HPDE6-E6E7 (cell line): ENCODE measurements at regions not wholly inside any gene's neighbourhood (a gene's known extent, or its start where the extent isn't known, plus 50 kb on each side); places are given as distances from the start of the nearest gene placed in this dataset.

Experiments used
- DNase-seq: peaks from one replicate; pipeline ENCODE4 v3.0.0; 2011; ENCODE audit warnings: missing footprints; ENCODE audit errors: extremely low spot score

DNA sequence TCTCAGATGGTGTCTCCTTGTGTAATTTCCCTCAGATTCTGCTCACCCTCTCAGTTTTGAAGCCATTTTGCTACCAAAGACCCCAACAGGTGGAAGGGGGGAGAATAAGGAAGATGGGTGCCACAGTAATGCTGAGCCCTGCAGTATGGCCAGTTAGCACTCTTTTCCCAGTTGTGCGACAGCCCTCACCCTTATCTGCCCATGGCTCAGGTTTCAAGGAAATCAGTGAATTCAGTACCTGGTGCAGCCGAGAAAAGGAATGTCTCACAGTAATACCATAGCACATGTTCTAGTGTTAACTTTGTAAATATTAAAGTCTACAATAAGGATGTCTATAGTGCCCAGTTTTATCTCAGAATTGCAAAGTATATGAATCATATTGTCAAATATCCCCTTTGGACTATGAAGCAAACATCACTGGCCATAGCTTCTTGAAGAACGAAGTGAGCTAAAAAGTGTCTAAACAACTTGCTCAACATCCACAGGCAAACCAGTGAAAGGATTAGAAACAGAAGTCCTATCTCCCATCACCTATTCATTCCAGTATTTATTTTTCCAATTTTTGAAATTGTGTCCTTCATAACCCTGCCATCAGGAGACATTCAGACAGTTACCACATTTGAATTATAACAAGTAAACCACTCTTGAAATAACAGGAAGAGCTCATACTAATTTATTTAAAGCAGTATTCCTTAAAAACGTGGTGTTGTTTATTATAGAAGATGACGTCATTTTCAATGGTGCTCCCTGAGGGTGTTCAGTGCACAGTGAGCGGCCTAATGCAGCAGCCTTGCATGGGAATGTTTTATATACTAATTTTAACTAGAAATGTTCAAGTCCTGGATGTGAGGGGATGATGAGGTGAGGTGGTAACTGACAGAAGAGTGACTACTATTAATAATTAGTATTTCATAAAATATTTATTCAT is 366.2 kb downstream of the TFAP2A start:
- DNase-seq, result no peak

DNA sequence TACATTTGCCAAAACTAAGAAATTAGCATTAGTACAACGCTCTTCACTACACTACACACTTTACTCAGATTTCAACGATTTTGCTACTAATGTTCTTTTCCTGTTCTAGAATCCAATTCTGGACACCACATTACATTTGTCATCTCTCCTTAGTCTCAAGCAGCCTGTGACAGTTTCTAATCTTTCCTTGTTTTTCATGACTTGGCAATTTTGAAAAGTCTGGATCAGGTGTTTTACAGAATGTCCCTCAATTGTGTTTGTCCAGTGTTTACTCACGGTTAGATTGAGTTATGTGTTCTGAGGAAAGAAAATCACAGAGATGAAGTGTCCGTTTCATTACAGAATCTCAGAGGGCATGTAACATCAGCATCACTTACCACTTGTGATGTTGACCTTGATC is 372.6 kb downstream of the TFAP2A start:
- no peak for DNase-seq

DNA sequence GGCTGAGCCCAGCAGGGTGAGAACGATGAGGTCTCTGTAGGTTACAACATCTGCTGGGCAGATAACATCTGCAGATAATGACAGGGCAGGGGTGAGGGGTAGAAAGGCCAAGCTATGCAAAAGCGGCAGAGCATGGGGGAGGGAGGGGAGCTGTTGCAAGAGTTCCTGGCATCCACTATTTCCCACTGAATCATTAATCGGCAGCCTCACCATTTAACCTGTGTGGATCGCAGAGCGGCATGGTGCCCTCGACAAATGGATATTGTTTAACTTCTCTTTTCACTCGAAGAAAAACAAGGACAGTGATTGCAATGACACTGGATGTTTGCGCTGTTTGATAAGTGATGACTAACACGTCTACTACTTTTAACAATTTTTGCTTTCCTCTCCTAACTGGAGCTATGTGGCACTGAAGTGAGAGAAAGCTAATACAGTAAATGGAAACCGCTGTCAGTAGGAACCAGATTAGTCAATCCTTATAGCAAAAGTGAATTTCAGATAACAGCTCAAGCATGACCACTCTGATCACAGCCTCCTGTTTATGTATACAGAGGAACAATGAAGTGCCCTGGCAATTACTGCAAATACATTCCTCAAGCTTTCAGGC is 381.5 kb downstream of the TFAP2A start:
- DNase-seq, result no peak

DNA sequence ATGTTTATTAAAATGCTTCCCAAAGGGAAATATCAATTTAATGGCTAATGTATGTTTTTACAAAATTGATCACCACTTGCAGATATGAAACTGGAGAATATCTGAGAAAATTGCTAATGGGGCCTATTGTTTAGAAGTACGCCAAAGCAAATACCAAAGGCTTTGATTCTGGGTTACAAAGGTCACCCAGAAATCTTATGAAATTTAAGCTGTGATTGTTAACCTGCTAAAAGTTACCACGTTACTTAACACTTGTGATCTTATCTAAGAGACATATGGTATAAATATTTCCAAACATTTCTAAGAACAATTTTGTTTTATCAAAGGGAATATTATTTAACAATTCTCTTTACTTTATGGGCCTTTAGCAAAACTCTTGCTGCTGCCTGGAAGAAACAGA is 383.3 kb downstream of the TFAP2A start:
- no peak for DNase-seq

DNA sequence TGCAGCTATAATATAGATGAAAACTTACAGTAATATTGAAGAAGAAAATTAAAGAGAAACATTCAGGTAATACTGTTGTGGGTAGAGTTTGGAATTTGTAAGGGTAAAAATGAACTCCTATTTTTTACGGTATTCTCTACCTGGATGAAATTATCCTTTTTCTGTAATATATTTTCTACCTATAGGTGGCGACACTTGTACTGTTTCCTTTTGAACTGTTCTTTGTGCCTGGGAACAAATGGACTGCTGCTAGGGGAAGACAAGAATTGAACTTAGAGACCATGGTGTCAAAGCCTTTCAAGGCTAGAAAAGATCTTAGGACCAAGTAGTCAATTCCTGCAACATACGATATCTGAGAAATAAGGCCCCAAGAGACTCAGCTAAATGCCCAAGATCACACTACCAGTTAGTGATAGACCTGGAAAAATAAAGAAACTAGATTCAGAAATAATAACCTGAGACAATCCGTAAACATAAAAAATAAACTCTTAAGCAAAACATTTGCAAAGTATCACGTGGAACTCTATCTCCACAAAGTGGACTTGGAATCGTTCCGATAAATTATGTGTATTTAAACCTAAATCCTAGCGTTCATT is 383.8 kb downstream of the TFAP2A start:
- DNase-seq, result peak; percentile 4

DNA sequence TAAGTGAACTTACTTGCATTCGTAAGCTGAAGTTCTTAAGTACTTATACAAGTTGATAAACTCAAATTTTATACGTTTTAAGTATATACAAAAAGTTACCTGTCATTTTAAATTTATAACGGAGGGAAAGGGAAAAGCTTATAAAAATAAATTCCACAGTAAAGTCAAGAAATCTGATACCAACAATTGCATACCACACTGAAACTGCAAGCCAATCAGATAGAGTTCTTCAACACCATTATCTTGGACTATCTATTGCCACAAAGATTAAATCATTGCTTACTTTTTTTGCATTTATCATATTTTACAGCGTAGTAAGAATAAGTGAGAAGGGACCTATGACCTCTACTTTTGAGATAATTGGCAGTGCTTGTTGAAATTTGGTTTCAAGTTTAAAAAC is 386.7 kb downstream of the TFAP2A start:
- no peak for DNase-seq

DNA sequence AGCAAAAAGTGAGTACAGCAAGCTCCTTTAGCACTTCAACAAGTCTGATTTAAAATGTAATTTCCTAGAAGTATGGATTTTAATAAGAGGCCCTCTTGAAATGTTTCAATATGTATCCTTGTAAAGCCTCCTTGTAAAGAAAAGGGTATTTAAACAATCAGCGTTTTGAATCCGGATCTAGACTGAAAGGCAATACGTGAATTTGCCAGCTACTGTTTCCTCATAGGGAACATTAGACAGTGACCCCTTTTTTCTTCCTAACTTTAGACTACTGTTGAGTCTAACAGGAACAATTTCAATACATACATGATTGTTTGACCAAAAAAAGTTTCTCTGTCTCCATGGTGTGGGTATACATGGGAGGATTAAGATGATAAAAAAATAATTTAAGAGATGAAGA is 395.0 kb downstream of the TFAP2A start:
- no peak for DNase-seq

DNA sequence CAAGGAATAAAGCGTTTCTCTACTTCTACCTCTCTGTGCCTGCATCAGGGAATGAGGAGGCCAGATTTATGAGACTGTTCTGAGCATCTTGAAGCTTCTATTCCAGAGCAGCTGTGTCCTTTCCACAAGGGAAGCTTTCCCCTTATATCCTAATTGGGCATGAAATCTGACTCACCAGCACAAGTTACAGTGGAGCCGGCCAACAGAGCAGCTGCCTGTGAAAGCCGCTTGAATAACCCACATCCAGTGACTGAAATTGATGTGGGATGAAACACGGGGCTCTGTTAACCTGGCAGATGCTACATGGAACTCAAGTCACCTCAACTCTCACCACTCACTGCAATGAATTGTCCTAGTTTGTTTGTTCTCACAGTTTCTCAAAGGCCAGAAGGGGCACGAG is 400.3 kb downstream of the TFAP2A start:
- DNase-seq, result no peak

DNA sequence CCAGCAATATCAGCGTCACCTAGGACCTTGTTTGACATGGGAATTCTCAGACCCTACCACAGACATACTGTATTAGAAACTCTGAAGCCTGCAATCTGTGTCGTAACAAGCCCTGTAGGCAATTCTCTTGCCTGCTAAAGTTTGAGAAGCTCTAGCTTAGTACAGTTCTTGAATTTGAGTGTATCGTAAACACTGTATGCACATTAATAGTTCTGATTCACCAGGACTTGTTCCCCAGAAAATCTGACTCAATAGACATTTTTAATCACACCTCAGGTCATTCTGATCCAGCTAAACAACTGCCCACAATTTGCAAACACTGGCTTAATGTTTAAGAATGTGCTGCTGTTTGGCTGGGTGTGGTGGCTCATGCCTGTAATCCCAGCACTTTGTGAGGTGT is 414.3 kb downstream of the TFAP2A start:
- no peak for DNase-seq

DNA sequence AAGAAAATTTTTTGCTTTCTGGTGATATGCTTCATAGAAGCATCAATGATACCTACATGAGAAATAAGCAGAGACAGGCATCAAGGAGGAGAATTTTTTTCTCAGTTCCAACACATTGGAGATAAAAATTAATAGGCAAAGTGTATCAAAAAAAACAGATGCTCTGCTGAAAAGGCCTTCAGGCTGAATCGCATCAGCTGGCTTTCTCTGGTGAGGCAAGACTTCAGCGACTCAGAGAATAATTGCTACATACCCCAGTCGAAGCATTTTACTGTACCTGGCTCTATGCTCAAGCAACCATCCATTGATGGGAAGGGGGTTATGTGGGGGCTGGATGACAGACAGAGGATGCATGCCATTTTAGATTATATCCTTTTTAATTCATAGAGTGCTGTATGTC is 415.1 kb downstream of the TFAP2A start:
- no peak for DNase-seq

DNA sequence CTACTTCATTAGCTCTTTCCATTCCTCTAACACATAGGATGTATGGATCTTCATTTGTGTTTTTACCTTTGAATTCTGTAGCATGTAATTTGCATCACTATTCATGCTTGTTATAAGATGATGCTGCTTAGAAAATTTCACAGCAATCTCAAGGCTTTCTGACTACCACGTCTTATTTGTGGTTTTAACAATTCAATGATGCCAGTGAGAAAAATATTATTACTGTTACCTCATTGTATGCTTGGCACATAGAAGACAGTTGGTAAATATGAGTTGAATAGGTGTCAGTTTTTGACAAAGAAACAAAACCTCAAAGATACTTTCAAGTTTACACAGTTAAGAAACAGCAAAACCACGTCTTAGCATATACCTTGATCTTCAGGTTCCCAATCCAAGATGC is 428.6 kb downstream of the TFAP2A start:
- DNase-seq, result no peak

DNA sequence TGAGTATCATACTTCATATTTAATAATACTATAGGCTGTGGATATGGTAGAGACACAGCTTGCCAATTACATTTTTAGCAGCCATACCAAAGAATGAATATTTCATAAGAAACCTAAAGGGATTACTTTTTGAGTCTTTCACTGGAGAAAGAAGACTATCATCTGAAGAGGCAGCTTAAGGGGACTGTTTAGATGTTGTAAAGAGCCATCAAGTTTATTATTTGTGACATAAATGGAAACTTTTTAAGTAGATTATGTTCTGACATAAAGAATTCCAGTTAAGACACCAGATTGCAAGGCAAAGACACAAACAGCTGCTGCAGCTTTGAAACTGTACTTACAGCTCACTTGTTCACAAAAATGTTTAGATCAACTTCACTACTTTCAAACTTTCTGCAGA is 429.4 kb downstream of the TFAP2A start:
- DNase-seq, result no peak

DNA sequence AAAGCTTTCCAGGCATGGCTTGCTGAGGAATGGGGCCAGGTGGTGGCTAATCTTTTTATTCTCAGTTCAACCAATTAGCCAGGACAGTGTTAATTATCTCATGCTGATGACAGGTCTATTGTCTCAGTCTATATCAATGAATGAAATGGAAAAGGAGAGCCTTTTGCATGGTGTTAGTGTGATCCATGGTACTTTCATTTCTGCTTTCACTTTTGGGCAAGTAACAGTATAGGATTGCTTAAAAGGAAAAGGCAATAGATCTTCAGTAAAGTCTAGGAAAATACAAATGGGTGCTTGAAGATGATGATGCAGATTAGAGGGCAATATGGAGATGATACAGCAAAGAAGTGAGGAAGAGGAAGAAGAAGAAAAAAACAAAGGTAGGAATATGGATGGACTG is 430.3 kb downstream of the TFAP2A start:
- no peak for DNase-seq

DNA sequence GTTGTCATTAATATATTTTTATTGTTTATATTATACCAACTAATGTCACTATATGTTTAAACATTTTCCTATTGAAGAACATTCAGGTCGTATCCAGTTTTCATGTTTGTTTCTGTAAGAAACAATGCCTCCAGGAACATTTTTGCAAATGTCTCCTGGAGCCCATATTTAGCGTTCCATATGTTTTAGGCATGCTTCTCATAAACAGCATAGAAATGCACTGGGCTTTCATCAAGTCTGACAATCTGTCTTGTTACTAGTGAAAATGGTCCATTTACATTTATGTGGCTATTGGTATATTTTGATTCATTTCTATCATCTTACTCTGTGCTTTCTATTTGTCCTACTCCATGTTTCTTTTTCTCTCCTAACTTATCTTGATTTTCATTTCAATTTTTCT is 431.7 kb downstream of the TFAP2A start:
- no peak for DNase-seq

DNA sequence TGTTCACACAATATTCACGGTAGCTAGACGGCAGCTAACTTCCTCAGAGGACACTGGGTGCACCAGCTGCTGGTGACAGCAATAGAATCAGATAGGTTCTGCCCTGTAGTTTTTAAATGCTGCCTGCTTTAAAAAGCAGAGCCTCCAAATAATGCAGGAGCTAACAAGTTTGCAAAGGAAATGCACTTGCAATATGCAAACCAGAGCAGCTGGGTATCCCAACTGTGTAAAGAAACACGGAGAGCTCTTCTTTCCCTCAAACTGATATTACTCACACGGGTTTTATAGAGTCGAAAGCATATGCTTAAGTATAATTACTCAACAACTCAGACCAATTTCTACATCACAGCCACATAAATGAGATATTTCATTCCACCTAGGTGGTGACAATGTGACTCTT is 432.7 kb downstream of the TFAP2A start:
- DNase-seq, result no peak

DNA sequence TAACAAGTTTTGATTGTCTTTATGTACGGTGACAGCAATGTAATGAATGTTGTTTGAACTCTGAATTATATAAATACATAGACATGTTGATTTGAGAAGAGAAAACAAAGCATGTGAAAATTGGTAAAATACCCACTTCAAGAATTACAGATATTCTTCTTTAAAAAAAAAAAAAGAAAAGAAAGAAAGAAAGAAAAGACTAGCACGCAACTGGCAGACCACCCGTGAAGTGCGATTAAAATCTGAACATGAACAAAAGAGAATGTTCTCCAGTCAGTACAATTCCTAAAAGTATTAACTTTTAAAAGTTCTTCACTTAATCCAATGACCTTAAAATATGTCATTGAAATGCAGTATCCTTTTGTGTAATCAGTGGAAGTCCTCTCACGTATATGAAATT is 434.9 kb downstream of the TFAP2A start:
- DNase-seq, result no peak

DNA sequence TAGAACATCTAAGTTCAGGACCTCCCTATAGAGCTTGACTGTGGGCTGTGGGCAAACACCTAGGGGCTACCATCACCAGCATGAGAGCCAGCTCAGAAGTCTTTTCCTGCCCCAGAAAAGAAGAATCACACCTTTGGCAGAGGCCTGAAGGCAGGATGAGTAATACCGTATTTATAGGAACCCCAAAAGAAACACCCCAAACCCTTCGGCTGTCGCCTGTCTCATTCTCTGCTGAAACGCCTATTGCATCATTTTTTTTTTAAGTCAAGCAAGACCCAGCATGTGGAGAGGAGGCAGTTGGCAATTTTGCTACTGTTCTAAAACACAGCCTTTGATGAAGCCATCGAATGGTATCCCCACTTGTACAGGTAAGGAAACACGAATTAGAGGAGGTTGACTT is 436.4 kb downstream of the TFAP2A start:
- no peak for DNase-seq

DNA sequence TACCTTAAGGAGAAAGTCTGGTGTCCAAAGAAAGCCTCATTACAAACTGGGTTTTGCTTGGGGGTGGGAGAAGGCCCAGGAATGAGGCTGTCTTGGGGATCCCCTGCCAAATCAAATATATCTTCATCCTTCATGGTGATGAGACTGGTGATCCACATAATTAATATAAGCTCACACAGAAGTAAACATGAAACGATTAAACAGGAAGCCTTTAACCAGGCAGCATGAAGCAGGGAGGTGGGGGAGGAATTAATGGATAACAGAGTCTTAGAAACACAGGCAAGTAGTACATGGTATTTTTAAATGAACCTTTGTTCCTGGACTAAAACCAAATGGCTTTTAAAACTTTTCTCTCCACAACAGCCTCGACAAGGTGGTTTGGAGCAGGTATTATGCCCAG is 437.5 kb downstream of the TFAP2A start:
- DNase-seq, result no peak

DNA sequence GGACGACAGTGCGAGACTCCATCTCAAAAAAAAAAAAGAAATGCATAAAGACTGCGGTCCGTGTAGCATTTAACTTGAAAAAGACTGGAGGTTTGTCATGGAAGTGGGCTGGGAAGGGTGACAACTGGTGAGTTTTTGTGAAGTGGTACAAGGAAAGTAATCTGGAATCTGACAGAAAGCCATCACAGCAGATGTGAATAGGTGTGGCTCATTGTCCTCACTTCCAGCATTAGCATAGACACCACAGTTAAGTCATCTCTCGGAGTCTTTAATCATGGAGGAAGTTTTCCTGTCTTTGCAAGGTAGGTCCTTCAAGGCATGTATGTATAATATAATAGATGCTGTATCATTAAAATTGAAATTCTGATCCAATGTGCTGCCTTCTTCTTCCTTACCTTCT is 453.2 kb downstream of the TFAP2A start:
- DNase-seq, result no peak

DNA sequence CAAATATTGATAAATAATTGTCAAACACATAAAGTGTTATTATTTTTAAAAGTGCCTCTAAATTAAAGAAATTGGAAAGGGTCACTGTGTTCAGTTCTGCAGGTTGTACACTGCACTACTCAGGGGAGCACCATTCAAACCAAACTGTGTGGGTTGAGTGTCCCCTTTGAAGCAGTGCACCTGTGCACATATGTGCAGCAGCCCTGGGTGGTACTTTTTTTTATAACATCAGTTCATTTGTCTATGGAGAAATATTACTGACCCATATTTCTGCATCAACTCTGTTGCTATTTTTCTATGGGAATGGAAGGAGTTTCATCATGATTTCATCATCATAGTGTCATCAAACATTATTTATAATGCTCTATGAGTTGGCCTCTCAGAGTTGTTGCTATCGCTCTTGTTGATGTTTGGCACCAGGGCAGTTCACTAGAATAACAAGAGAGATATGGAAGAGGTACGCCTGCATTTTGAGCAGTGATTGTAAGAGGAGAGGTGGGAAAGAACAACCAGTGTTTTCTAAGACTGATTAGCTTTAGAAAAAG is 457.6 kb downstream of the TFAP2A start:
- no peak for DNase-seq

DNA sequence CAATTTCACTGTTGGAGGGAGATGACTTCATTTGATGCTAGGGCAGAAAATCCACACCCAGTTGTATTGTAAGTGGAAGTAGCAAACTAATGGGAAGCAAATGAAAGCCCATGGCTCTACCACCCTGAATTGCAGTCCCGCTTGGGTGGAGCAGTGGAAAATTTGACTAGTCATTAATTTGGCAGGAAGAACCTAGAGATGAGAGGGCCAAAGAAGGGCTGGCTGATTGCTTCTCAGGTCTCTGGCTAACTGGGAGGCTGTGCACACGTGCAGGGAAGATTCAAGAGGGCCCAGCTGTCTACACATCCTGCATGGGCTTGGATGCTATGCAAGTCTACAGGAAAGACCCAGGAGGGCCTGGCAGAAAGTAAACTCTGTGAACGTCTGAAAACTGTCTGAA is 466.2 kb downstream of the TFAP2A start:
- DNase-seq, result no peak

DNA sequence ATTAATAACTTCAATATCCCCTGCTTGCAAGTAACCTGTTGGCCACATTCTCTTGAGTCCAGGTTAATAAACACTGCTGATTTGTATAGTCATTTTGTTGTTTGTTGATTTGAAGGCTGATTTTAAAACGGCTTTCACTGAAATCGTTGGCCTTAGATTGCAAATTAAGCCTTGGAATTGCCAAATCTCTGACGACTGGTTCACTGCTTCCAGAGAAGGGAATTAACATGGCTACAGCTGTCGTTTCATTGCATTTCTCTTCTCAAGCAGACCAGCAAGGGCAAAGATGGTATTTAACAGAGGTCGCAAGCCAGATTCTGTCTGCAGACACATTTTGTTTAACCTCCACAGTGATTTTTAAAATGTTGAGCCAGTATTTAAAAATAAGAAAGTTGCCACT is 470.9 kb downstream of the TFAP2A start:
- DNase-seq, result no peak

DNA sequence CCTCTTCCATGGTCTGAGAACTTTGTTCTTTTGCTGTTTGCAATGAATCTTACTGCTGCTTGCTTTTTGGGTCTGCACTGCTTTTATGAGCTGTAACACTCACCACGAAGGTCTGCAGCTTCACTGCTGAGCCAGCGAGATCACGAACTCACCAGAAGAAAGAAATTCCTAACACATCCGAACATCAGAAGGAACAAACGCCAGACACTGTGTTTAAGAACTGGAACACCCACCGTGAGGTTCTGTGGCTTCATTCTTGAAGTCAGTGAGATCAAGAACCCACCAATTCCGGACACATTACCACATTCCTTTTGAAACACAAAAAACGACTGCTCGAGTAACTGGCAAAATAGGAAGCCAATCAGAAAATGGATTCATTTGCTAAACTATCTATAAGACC is 471.8 kb downstream of the TFAP2A start:
- DNase-seq, result no peak
